Activated CD4-positive, alpha-beta T cell treated with anti-CD3 and anti-CD28 coated beads, Interleukin-10, Interleukin-2, amounts not matched to agents 100 ng/mL and 50 ng/mL, durations not matched to agents 16 hours and 8 hours (primary cell): ENCODE measurements at regions not wholly inside any gene's neighbourhood (a gene's known extent, or its start where the extent isn't known, plus 50 kb on each side); places are given as distances from the start of the nearest gene placed in this dataset.

Experiments
- DNase-seq: peaks from one replicate; pipeline ENCODE4 v3.0.0-alpha.2; 2020

DNA sequence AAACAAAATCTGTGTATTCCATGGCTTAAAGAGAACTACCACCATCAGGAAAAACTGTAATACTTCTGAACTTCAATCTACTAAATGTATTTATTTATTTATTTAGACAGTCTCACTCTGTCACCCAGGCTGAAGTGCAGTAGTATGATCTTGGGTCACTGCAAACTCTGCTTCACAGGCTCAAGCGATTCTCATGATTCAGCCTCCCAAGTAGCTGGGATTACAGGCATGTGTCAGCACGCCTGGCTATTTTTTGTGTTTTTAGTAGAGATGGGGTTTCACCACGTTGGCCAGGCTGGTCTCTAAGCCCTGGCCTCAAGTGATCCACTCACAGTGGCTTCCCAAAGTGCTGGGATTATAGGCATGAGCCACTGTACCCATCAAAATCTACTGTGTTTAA is 202.3 kb upstream of the POU1F1 start:
- DNase-seq, result no peak

DNA sequence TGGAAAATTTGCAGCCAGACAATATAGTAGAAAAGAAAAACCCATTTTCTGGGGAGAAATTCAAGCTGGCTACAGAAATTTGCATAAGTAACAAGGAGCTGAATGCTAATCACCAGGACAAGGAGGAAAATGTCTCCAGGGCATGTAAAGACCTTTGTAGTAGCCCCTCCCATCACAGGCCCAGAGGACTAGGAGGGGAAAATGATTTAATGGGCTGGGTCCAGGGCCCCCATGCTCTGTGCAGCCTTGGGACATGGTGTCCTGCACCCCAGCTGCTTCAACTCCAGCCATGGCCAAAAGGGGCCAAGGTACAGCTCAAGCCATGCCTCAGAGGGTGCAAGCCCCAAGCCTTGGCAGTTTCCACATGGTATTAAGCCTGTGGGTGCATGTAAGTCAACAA is 197.6 kb upstream of the POU1F1 start:
- DNase-seq, result no peak

DNA sequence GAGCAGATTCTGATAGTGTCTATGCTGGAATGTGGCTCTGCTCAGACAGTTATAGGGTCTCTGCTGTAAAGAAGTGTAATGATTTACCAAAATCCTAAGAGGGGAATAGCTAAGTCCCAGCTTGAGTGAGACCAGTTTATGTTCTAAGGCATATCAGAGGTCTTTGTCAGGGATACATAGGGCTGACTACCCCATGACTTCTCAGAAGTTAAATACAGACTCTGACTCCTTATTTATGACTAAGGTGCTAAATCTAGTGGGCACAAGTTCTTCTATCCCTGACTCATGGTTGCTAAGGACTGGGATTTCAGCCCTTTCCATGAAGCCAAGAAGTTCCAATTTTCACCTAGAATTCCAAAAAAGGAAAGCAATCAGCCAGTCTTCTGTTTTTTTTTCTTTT is 192.6 kb upstream of the POU1F1 start:
- DNase-seq, result no peak

DNA sequence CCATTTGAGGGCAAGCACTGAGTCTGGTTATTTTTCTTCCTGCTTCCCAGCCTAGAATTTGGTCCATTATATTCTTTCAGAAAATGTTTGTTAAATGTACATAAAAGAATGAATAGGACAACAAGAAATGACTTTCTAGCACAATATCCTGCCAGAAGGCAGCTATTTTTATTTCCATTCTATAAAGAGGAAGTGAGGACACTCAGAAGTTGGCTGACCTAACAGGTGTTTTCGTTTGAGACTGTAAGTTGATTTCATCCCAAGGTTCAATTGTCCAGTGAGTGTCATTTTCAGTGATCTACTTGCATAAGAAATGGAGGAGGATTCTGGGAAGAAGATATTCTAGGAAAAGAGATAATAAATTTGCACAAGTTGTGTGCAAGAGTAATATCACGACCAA is 191.9 kb upstream of the POU1F1 start:
- DNase-seq, result no peak

DNA sequence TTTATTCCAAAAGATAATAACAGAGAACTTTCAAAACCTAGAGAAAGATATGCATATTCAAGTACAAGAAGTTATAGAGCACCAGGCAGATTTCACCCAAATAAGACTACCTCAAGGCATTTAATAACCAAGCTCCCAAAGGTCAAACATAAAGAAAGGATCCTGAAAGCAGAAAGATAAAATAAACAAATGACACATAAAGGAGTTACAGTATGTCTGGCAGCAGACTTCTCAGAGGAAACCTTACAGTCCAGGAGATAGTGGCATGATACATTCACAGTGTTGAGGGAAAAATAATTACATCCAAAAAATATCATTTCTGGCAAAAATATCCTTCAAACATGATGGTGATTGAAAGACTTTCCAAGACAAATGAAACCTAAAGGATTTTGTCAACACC is 185.8 kb upstream of the POU1F1 start:
- no peak for DNase-seq

DNA sequence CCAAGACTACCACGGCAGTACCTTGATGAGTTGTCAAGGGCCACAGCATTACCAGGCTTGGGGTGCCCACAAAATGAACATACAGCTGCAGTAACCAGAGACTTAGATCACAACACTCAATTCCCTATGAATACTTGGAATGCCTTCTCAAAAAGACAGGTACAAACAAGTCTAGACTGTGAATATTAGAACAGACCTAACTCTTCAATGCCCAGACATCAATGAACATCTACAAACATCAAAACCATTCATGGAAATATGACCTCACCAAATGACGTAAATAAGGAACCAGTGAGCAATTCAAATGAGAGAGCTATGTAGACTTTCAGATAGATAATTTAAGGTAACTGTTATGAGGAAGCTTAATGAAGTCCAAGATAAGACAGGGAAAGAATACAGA is 185.1 kb upstream of the POU1F1 start:
- no peak for DNase-seq

DNA sequence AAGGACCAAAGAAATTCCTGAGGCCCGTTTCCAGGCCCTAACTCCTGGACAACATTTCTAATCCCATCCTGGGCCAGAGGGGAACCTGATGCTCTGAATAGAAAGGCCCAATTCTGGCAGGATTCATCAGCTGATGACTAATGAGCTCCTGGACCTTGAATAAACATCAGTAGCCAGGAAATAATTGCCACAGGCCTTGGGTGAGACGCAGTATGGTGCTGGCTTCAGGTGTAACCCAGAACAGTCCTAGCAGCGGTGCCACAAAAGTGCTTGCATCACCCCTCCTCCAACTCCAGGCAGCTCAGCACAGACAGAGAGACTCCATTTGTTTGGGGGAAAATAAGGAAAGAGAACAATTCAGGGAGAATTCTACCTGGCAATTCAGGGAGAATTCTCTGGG is 184.7 kb upstream of the POU1F1 start:
- no peak for DNase-seq

DNA sequence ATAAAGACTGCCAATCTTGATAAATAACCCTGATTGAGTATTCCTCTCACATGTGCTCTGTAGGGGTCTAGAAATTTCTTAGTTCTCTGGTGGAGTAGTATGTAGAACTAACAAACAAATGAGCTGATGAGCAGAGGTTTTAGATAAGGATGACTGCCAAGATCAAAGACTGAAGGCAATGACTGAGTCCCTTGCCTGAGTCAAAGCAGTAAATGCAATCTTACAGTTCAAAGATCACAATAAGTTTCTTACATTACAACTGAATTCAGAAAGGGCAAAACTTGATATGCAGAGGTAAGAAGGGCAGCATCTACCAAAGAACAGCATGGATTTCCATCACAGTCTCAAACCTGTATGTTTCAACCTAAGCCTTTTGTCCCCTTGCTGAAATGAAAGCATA is 172.2 kb upstream of the POU1F1 start:
- no peak for DNase-seq

DNA sequence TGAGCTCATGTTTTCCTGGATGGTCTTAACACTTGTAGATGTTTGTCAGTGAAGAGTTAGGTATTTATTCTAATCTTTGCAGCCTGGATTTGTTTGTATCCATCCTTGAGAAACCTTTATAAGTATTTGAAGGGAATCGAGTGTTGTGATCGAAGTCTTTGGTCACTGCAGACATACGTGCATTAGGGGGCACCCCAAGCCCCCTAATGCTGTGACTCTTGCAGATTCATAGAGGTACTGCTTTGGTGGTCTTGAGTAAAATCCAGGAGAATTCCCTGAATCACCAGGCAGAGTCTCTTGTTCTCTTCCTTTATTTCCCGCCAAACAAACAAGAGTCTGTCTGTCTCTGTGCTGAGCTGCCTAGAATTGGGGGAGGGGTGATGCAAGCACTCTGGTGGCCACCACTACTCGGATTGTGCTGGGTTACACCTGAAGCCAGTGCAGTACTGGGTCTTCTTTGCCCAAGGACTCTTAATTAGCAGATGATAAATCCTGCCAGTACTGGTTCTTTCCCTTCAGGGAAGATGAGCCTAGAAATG is 170.5 kb upstream of the POU1F1 start:
- DNase-seq, result no peak

DNA sequence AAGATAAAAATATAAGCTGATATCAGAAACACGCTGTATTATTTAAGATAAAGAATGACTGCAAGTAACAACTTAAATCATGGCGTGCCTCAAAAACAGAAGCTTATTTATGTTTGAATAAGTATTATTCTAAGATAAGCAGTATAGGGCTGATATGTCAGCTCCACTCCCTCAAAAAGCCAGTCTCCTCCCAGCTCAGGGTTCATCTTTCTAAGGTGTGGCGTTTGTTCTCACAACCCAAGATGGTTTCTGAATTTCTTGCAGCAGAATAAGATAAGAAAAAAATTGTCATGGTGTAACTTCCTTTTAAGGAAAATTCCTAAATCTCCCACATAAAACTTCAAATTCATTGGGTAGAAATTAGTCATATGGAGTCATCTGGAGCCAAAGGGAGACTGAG is 166.1 kb upstream of the POU1F1 start:
- DNase-seq, result no peak

DNA sequence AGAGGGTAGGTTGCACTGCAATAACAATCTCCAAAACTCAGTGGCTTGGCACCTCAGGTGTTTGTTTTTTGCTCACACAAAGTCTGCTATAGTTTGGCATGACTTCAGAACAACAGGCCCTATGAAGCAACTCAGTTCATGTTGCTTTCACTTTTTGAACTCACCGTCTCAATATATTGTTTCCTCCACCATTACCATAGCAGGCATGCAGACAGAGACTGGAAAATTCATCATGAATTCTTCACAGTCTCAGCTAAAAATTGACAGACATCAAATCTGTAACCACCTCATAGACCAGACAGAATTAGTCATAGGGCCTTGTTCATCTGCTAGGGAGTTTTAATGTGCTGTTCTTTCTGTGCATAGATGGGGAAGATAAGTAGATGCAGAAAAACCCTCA is 161.4 kb upstream of the POU1F1 start:
- peak; percentile 1 for DNase-seq

DNA sequence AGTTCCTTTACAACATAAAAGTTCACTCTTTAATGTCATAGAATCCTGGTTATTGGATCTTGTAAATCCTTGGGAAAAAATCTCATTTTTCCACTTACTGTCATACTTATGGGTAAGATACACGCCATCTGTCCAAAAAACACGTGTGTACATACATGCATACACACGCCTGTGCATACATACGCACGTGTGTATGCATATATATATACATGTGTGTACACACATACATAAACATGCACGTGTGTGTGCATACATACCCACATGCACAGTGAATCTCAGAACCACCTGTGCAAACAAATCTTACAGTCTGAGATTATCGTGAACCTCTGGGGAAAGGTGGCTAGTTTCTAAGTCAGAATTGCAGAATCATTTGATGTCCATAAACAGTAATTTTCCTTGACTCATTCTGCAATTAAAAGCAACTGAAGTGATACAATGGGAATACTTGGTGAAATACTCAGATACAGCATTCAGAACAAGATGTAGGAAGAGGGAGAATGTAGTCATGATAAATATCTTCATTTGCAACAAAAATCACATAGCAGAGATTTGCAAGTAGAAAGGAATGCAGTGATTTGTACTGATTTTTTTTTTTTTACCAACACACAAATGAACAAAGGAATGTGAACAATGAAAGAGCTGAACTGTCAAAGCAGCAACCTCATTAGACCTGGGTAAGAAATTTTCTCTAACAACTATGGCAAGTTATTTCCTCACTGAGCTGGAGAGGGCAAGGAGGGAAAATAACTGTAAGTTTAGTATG is 160.6 kb upstream of the POU1F1 start:
- DNase-seq, result no peak

DNA sequence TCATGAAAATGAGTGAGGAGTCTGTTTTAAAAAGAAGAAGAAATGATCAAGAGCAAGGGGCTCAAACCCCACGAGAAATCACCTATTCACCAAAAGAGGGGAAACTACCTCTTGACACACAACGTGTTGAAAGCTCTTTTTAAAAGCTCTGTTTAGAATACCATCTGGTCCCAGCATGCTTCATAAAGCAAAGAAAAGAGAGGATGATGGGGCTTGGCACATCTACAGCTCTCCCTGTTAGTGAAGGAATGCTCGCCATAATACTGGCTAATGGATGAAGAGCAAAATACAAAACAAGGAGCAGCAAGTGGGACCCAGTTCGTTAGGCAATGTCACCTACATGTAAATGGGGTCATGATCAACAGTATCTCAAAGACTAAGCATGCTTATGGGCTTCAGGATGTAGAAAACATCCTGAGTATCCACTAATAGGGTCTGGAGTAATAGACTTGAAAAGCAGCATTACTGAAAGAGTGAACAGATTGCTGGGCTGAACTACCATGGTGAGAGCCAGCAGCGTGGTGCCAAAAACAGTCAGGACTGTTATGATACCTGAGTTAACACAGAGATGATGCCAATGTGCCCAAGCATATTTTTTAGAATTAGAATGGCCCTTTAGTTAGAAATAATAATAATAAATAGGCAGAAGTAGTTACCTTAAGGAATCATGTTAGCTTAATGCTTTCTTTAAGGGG is 159.7 kb upstream of the POU1F1 start:
- DNase-seq, result no peak

DNA sequence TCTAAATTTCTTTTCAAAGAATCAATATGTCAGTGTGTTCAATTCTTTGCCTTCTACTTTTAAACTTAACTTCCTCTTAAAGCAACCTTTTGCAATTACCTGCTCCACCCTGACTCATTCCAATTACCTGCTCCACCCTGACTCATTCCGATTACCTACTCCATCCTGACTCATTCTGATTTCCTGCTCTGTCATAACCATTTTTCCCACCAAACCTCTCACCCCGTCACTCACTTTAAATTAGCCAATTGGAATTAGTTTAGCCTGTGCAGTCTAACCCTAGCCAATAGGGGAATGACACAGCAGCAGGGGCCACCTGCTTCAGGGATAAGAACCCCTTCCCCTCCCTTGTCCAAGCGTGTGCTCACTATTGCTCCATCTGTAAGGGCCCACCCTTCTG is 157.1 kb upstream of the POU1F1 start:
- DNase-seq, result peak; percentile 51

DNA sequence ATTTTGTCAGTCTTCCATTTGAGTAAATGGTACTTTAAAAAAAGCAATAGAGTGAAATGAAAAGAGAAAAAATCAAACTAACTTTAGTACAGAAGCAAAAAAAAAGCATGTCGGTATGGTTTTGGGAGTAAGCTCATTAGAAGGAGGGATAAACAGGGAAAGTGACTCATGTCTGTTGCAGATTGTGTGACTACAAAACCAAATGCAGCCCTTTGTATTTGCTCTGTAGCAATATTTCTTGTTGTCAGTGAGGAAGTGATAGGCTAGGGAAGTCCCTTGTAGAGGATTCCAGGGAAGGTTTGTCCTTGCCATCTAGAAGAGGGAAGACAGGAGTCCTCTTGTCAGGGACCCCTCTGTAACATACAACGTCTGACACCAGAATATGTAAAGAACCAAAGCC is 150.5 kb upstream of the POU1F1 start:
- DNase-seq, result no peak

DNA sequence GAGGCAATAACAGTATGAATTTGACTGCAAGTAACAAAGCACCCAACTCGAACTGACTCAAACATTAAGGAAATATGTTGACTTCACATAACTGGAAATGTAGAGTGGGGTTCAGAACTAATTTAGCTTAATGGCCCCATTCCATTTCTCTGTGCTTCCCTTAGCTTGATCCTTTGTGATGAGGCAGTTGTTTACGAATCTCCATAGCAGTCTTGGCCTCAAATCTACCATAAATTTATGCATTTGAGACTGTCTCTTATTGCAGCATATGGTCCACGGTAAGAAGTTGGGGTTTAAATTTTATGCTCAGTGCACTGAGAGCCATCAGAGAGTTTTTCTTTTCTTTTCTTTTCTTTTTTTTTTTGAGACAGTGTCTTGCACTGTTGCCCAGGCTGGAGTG is 148.7 kb upstream of the POU1F1 start:
- no peak for DNase-seq

DNA sequence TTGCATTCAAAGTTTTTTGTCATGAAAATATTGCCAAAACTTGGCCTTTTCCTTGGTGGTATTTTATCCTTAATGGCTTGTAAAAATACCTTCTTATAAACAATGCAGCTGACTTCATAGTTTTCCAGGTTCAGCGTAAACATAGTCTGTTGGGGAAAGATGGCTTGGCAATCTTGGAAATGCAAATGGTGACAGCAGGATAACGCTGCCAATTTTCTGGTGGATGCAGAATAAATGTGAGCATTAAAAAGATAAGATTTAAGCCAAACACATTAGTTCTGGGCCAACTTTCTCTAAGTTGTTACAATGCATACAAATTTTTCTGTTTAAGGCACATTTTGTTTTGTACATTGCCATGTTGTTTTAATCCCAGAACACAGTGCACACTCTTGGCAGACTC is 147.0 kb upstream of the POU1F1 start:
- DNase-seq, result no peak

DNA sequence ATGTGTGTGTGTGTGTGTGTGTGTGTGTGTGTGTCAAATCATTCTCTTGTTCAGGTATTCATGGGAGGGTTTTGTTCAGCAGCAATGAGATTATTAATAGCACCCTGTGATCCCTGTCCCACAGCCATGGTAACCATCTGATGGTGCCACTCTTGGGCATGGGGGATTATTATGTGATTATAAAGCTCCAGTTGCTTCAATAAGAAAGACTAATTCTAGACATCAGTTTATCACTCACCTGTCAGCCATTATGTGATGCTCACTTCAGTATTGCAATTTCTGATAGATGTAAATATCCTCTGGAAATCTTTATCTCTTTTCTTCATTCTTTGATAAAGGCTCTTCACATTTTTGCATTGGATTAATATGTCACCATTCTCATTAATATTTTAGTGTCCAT is 145.9 kb upstream of the POU1F1 start:
- DNase-seq, result no peak

DNA sequence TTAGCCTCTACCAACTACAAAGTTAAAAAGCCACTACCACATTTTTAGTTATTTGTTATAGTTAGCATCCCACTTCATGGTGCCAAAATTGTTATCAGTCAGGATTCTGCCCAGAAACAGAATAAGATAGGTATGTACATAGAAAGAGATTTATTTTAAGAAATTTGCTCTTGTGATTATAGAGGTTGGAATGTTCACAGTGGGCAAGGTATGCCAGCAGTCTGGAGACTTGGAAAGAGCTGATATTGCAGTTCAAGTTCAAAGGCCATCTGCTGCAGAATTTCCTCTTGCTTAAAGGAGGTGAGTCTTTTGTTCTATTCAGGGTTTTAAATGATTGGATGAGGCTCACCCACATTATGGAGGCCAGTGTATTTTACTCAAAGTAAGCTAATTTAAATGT is 143.8 kb upstream of the POU1F1 start:
- DNase-seq, result no peak

DNA sequence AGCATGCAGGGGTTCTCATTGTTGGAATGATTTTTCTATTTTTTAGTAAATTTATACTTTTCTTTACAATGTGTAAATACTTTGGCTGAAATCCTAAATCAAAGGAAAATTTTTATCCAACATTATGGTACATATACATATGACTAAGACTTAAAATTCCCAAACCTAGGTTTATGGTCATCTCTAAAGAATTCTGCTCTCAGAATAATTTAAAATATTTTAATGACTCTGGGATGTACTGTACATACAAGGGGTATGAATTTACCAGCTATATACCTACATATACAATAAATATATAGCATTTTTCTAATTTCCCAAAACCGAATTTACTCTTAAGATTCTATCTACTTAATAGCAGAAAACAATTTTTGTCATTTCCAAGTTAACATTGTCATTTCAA is 137.9 kb upstream of the POU1F1 start:
- no peak for DNase-seq

DNA sequence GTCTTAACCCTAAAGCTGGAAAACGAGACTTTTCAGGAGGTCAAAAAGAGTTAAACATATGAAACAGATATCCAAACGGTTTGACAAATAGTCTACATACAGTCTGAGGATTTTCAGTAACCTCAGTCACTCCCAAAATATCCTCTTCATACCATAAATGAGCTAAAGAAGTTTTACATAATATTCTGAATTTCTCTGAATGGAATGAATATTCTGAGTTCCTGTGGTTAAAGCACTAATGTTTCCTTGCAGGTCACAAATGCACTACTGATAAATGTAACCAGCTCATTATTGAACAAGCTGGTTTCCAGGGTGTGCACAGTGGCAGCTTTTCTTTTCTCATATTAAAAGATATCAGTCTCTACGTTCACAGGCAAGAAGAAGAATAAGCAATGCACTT is 137.4 kb upstream of the POU1F1 start:
- DNase-seq, result no peak

DNA sequence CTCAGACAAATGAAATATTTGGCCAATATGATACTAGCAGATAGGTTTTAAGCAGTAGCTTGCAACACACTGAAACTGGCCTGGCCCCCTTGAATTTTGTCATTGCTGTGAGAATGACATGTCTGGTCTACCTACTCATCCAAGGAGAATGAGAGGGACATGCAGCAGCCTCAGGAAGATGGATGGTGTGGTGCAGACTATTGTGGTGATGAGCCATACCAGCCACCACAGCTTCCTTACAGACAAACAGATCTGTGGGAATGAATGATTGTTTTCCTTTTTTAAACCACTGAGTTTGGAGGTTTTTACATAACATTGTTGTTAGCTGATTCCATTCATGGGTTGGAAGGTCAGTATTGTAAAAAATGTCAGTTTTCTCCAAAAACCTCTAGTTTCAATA is 133.7 kb upstream of the POU1F1 start:
- no peak for DNase-seq

DNA sequence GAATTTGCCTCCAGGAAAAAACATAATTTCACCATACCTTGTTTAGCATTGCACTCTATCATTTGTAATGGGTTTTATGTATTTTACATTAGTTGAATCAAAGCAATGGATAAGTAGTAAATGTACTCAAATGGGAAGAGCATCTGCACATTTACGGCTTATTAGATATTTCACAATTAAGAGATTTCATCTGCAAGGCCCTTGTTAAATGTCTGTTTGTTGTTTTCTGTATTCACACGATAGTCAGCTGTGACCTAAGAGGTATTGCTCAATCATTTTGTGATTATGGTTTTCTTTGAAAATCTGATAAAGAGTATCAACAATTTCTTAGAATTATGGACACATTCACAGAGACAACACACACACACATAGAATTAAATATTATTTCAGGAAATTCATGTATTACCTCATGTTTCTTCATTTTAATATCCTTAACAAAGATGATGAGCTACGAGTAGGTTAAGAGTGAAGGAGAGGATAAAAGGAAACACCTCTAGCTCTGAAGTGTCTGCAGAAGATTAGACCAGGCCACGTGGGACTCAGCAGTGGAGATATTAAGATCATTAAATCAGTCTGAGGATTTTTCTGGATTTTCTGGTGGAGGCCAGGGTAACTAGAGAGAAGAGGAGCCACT is 121.9 kb upstream of the POU1F1 start:
- no peak for DNase-seq

DNA sequence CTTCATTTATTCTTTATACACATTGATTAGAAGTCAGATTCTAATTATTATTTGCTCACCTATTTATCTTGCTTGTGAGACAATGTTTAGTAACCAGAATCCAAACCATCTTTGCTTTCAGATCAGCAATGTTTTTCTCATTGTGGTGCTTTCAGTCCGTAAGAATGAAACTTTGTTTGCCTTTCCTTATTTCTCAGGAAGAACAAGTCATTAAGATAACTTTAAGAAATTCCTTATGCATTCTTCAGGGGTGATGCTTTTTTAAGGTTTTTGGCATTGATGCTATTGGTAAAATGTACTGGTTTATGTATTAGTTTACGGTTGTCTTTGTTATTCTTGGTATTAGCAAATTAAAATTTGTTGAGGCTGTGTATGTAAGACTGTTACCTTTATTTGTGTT is 120.8 kb upstream of the POU1F1 start:
- DNase-seq, result no peak
